ENCODE measurements at regions not wholly inside any gene's neighbourhood (a gene's known extent, or its start where the extent isn't known, plus 50 kb on each side); places are given as distances from the start of the nearest gene placed in this dataset.
"Not testable (repeated sequence)": the region's sequence is repeated elsewhere in the genome, so short reads cannot be mapped to it uniquely, and the experiment has no call there.

GRCh38 chr16:51831595-51832367 lies 680.7 kb upstream of the SALL1 start (continued):
- no peak for TF ChIP-seq ZNF724P (CRISPR knock-in tag; IDR thresholded peaks at IDR 0.05; ENCODE audit: borderline replicate concordance)

- H3K27me3 ChIP-seq (ENCODE audit: control insufficient read depth in 1 of 2, insufficient read depth in 2 of 2, low read length in 2 of 2); ATAC-seq; H2AFZ ChIP-seq (ENCODE audit: low read length); FAIRE-seq; H3K4me2 ChIP-seq (ENCODE audit: low read depth, low read length); H3K4me3 ChIP-seq (replicated peaks in 1 of 3; ENCODE audit: insufficient read depth in 1 of 3, low read depth in 2 of 3, low read length in 3 of 3); DNase-seq (ENCODE audit: low spot score); H3K27ac ChIP-seq (ENCODE audit: extremely low read length, insufficient read depth, low read length); H3K9ac ChIP-seq (ENCODE audit: insufficient read depth, low read depth, low read length); H3K4me1 ChIP-seq (ENCODE audit: insufficient read depth, low read length); CTCF ChIA-PET (ENCODE audit: low intra/inter-chr PET ratio, low total read pairs); H3K9me3 ChIP-seq (ENCODE audit: low read length); intact Hi-C loops (cut with micrococcal nuclease; ENCODE audit: unreplicated experiment); BruUV-seq (replicated peaks); in situ Hi-C loops (cut with HindIII; ENCODE audit: extremely low pct_ligation_motif_present, low pct_unique_long_range_greater_than_20kb); H3K79me2 ChIP-seq (ENCODE audit: insufficient read depth, low read length); H4K20me1 ChIP-seq (ENCODE audit: insufficient read depth, low read length); POLR2A ChIA-PET; H3K36me3 ChIP-seq (replicated peaks in 1 of 2; ENCODE audit: control insufficient read depth in 1 of 2, insufficient read depth in 2 of 2, low read length in 2 of 2): not testable (repeated sequence)
- 62% methylated on average over 6 of the region's 6 CpGs for WGBS (ENCODE audit: low lambda C conversion rate)
These were observed 680.0 kb upstream of the SALL1 start for GRCh38 chr16:51831034-51831433.

GRCh38 chr16:51825779-51826178 lies 674.7 kb upstream of the SALL1 start:
- no peak for ATAC-seq
- POLR2A ChIA-PET = no interaction called here
- TF ChIP-seq IRX3 (CRISPR knock-in tag; IDR thresholded peaks at IDR 0.05; ENCODE audit: borderline replicate concordance, low read depth) (no peak), SP2 (CRISPR knock-in tag; IDR thresholded peaks at IDR 0.05) (no peak), ADNP (CRISPR knock-in tag; IDR thresholded peaks at IDR 0.05) (no peak), ZNF768 (CRISPR knock-in tag; IDR thresholded peaks at IDR 0.05) (no peak), ZNF253 (CRISPR knock-in tag; IDR thresholded peaks at IDR 0.05; ENCODE audit: borderline replicate concordance) (no peak), PAX8 (CRISPR knock-in tag; IDR thresholded peaks at IDR 0.05; ENCODE audit: borderline replicate concordance) (no peak), NR0B2 (CRISPR knock-in tag; IDR thresholded peaks at IDR 0.05) (no peak), TFDP1 (CRISPR knock-in tag; IDR thresholded peaks at IDR 0.05; ENCODE audit: borderline replicate concordance) (no peak), SRSF9 (IDR thresholded peaks at IDR 0.05; ENCODE audit: borderline replicate concordance, insufficient read depth, low read depth, low read length, poor library complexity, severe bottlenecking) (no peak), ZNF512 (CRISPR knock-in tag; IDR thresholded peaks at IDR 0.05) (no peak), ZNF274 (CRISPR knock-in tag; IDR thresholded peaks at IDR 0.05) (no peak), MAFK (conservative IDR thresholded peaks at IDR 0.05 in 1 of 2, IDR thresholded peaks at IDR 0.05 in 1 of 2; ENCODE audit: low read length in 2 of 2) (no peak)

More at GRCh38 chr16:51825779-51826178, 674.7 kb upstream of the SALL1 start:
- CTCF ChIA-PET (ENCODE audit: low intra/inter-chr PET ratio, low total read pairs) = no interaction called here
- Histone ChIP-seq H3K9me3 (ENCODE audit: low read length) (no peaks in the 10 kb centered on the region), H3K4me2 (ENCODE audit: low read depth, low read length) (no peak overlapping the region), H3K9ac (ENCODE audit: insufficient read depth, low read depth, low read length) (no peak overlapping the region), H3K4me3 (replicated peaks in 1 of 3; ENCODE audit: insufficient read depth in 1 of 3, low read depth in 2 of 3, low read length in 3 of 3) (no peak overlapping the region), H4K20me1 (ENCODE audit: insufficient read depth, low read length) (no peaks in the 10 kb centered on the region), H2AFZ (ENCODE audit: low read length) (no peak overlapping the region), H3K27ac (ENCODE audit: extremely low read length, insufficient read depth, low read length) (no peak overlapping the region), H3K27me3 (ENCODE audit: control insufficient read depth in 1 of 2, insufficient read depth in 2 of 2, low read length in 2 of 2) (no peaks in the 10 kb centered on the region), H3K36me3 (replicated peaks in 1 of 2; ENCODE audit: control insufficient read depth in 1 of 2, insufficient read depth in 2 of 2, low read length in 2 of 2) (no peaks in the 10 kb centered on the region), H3K4me1 (ENCODE audit: insufficient read depth, low read length) (no peaks in the 10 kb centered on the region), H3K79me2 (ENCODE audit: insufficient read depth, low read length) (no peaks in the 10 kb centered on the region)
- 5% methylated on average over 2 of the region's 2 CpGs for WGBS (ENCODE audit: low lambda C conversion rate)
- DNase-seq (ENCODE audit: low spot score) = no peak
- no peak for FAIRE-seq
- intact Hi-C loops (cut with micrococcal nuclease; ENCODE audit: unreplicated experiment) (no loop called here), in situ Hi-C loops (cut with HindIII; ENCODE audit: extremely low pct_ligation_motif_present, low pct_unique_long_range_greater_than_20kb) (no loop called here)
- no TSS peak for BruUV-seq (replicated peaks)
